Lower leg skin (tissue), 3 donors: ENCODE measurements at regions not wholly inside any gene's neighbourhood (a gene's known extent, or its start where the extent isn't known, plus 50 kb on each side); places are given as distances from the start of the nearest gene placed in this dataset.

Experiments used
- POLR2A ChIP-seq, 2 donors: fragments of 450-650 bp; IDR thresholded peaks; one replicate each; pipeline ENCODE4 v1.6.1; 2016 to 2017; ENCODE audit warnings: antibody characterized with exemption in 2 of 2, mild to moderate bottlenecking in 1 of 2, moderate library complexity in 1 of 2
- TF ChIP-seq, protein P1 (sequence below), 3 donors: fragments of 450-650 bp; IDR thresholded peaks; one replicate each; pipeline ENCODE4 v1.5.1; 2016; ENCODE audit warnings: antibody characterized with exemption in 3 of 3, mild to moderate bottlenecking in 3 of 3, moderate library complexity in 2 of 3

DNA sequence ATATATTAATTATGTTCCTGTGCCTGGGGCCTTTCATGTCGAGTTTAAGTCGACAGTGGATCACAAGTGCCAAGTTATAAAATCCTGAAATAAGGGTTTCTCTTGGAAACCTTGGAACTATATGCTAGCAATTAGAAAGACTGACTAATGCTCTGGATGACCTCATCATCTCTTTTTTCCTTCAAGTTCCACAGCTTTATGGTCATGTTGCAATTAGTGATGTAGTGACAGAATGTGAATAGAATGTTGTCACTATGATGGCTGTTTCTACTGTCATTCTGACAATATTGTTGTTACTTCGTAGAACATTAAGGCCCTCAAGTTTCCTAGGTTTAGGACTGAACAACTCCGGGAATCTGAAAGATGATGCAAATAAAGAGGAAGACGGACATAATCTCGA, 368.0 kb upstream of the SEMA6A start:
- TF ChIP-seq, protein P1, sequence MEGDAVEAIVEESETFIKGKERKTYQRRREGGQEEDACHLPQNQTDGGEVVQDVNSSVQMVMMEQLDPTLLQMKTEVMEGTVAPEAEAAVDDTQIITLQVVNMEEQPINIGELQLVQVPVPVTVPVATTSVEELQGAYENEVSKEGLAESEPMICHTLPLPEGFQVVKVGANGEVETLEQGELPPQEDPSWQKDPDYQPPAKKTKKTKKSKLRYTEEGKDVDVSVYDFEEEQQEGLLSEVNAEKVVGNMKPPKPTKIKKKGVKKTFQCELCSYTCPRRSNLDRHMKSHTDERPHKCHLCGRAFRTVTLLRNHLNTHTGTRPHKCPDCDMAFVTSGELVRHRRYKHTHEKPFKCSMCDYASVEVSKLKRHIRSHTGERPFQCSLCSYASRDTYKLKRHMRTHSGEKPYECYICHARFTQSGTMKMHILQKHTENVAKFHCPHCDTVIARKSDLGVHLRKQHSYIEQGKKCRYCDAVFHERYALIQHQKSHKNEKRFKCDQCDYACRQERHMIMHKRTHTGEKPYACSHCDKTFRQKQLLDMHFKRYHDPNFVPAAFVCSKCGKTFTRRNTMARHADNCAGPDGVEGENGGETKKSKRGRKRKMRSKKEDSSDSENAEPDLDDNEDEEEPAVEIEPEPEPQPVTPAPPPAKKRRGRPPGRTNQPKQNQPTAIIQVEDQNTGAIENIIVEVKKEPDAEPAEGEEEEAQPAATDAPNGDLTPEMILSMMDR (IDR thresholded peaks at IDR 0.05), result no peak
- no peak for TF ChIP-seq POLR2A (IDR thresholded peaks at IDR 0.05)
